Stomach (tissue), 4 donors: ENCODE measurements at regions not wholly inside any gene's neighbourhood (a gene's known extent, or its start where the extent isn't known, plus 50 kb on each side); places are given as distances from the start of the nearest gene placed in this dataset.

ENCODE experiments used
- EP300 ChIP-seq: sonication (generic); formaldehyde crosslinking; IDR thresholded peaks from one replicate; pipeline ENCODE4 v1.6.1; 2017; ENCODE audit warnings: antibody characterized with exemption
- POLR2A ChIP-seq, 4 donors: fragments of 450-650 bp; IDR thresholded peaks; one replicate each; pipeline ENCODE4 v1.6.1; 2016; ENCODE audit warnings: antibody characterized with exemption in 4 of 4, control low read depth in 2 of 4, mild to moderate bottlenecking in 1 of 4, moderate library complexity in 1 of 4
- TF ChIP-seq, protein P1 (sequence below), 7 experiments: fragments of 450-650 bp in 4 of 7; fragments of 200-600 bp in 3 of 7; sonication (generic) in 3 of 7; IDR thresholded peaks; one replicate each; pipeline ENCODE4 v1.5.1; 2016 to 2019; ENCODE audit warnings: antibody characterized with exemption in 7 of 7, control low read depth in 2 of 7, mild to moderate bottlenecking in 1 of 7

DNA sequence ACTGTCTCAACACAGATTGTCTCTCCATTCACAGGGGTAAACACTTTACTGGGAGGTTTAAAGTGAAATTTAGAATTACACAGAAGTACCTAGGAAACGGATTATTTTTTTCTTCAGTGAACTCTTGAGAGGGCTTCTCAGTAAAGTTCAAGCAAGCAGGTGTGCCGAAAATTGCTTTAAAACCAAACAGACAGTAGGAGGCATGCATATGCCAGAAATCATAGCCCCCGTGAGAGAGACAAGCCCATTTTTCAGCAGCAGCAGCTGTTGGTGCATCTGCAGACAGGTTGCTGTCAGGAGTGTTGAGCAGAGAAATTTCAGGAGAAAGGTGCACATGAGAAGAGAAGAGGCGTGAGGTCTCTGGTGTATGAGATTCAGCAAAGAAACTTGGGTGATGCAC is 2115.5 kb upstream of the CELF4 start:
- TF ChIP-seq, protein P1, sequence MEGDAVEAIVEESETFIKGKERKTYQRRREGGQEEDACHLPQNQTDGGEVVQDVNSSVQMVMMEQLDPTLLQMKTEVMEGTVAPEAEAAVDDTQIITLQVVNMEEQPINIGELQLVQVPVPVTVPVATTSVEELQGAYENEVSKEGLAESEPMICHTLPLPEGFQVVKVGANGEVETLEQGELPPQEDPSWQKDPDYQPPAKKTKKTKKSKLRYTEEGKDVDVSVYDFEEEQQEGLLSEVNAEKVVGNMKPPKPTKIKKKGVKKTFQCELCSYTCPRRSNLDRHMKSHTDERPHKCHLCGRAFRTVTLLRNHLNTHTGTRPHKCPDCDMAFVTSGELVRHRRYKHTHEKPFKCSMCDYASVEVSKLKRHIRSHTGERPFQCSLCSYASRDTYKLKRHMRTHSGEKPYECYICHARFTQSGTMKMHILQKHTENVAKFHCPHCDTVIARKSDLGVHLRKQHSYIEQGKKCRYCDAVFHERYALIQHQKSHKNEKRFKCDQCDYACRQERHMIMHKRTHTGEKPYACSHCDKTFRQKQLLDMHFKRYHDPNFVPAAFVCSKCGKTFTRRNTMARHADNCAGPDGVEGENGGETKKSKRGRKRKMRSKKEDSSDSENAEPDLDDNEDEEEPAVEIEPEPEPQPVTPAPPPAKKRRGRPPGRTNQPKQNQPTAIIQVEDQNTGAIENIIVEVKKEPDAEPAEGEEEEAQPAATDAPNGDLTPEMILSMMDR (IDR thresholded peaks at IDR 0.05) = no peak
- TF ChIP-seq POLR2A (IDR thresholded peaks at IDR 0.05) (no peak), EP300 (no peak)
